ENCODE measurements at regions not wholly inside any gene's neighbourhood (a gene's known extent, or its start where the extent isn't known, plus 50 kb on each side); places are given as distances from the start of the nearest gene placed in this dataset.

DNA sequence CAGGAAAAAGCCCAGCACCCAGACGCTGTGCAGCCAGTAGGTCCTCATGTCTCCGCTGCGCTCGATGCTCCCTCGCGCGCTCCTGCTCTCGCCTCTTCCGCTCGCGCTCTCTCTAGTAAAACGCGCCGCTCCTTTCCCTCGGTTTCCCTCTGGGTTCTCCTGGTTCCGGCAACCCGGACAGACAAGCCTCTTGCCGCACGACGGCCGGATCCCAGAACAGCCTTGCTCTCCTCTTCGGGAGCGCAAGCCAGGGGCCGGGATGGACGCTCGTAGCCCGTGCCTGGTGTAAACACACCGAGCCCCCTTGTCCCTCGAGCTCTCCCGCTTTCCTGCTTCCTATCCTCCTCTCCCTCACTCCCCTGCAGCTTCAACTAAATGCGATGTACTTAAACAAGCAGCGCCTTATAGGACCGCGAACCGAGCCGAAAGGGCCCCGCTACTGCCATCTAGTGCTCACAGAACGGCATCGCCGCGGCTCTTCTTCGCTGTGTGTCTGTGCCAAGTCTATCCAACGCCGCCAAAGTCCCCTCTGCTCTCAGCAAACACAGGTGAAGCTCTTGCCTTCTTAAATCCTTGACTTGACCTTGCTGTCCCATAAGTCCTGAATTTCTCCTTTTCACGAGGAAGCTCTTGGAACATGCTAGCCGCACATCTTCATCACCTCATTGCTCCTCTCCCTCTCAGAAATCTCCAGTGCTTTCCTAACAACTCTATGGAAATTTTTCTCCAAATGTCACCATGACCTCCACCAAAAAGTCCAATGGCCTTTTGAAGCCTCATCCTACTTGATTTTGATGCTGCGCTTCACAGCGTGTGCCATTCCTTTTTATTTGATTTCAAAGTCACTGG lies 1037.2 kb downstream of the IGSF11 start:
- no peak for FAIRE-seq

DNA sequence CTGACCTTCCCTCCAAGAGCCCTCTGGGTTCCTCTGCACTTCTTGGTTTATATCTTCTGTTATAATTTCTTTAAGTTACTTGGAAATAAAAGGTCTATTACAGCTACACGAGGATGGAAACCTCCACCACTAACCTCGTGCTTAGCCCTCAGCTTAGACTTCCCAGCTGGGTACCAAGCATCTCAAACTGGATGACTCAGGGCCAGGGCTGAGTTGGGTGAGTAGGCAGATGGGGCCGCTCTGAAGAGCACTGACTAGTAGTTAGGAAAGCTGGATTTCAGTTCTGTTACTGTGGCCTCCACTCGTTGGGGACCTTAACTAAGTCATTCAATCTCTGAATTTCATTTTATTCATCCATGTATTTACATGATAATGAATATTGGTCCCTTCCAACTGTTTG lies 1036.6 kb downstream of the IGSF11 start:
- FAIRE-seq = no peak

DNA sequence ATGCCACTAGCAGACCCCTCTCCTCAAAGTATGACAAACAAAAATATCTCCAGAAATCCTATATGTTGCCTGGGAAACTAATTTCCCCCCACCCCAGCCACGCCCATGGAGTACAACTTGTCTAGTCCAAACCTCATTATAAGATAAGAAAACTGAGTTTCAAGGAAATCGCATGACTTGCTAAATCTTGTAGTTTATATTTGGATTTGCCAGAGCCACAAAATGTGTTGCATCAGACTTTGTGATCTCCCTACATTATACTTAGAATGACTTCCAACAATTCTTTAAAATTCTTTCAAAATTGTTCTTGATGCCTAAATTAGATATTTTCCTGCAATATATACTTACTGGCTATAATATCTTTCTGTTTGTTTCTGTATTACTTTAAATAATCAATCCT lies 1034.4 kb downstream of the IGSF11 start:
- no peak for FAIRE-seq

- FAIRE-seq = no peak
Measured at GRCh38 chr3:118001380-118001779, 1033.3 kb downstream of the IGSF11 start.

- FAIRE-seq = no peak
Measured at GRCh38 chr3:118011910-118012309, 1022.7 kb downstream of the IGSF11 start.

GRCh38 chr3:118029049-118029448 lies 1005.6 kb downstream of the IGSF11 start:
- no peak for FAIRE-seq

- no peak for FAIRE-seq
Measured at GRCh38 chr3:118036215-118036614, 998.4 kb downstream of the IGSF11 start.

DNA sequence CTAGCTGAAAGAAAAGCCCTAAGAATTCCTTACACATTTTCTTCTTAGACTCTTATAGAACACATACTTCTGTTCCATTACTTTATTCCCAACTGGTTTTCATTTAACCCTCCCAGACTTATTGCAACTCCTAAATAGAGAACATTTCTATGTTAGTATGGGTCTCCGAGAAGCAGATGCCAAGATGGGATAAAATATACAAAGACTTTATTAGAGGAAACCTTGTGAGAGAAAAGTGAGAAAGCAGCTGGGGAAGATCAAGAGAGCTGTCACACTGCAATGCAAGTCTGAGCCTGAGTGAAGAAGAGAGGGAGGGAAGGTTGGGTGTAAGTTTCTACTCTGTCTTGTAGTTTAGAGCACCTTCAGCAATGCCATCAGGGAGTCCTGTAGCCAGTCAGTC lies 979.3 kb downstream of the IGSF11 start:
- no peak for FAIRE-seq

- no peak for FAIRE-seq
Measured at GRCh38 chr3:118057086-118057485, 977.6 kb downstream of the IGSF11 start.

- FAIRE-seq = no peak
Measured at GRCh38 chr3:118059096-118059495, 975.5 kb downstream of the IGSF11 start.

GRCh38 chr3:118067439-118067838 lies 967.2 kb downstream of the IGSF11 start:
- no peak for FAIRE-seq

- FAIRE-seq = no peak
Measured at GRCh38 chr3:118075873-118076272, 958.8 kb downstream of the IGSF11 start.

- no peak for FAIRE-seq
Measured at GRCh38 chr3:118077332-118077731, 957.3 kb downstream of the IGSF11 start.

DNA sequence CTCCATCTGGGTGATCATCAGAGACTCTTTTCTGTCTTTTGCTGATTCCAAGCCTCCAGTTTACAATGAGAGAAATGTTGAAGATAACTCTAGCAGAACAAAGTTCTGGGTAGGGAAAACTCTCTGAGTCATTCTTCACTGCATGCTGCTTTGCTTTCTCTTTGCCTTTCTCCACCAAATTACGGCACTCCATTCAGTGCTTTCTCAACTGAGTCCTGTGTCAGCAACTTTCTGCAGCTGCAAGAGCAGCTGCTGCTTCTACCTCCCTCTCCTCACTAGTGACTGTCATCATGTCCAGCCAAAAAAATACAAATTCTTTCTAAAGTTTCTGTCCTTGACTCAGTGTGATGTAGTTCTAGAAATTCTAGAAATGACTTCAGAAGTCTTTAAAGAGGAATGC lies 953.8 kb downstream of the IGSF11 start:
- no peak for FAIRE-seq

GRCh38 chr3:118088696-118089095 lies 946.0 kb downstream of the IGSF11 start:
- no peak for FAIRE-seq

DNA sequence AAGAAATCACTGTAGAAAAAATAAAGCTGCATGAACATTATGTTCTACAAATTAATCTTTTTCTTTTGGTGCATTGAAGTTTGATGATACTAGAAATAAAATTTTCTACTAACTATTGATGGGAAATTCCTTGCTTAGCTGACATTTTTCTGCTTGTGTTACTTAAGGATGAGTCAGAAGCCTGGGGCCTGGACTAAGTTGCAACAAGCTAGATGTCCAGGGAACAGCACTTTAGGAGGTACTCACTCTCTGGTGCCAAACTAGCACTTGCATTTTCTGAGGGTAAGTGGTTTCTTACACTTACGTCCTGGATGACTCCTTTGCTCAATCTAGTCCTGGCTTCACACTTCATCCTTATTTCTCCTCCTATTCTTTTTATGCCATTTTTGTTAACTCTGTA lies 945.1 kb downstream of the IGSF11 start:
- no peak for FAIRE-seq

DNA sequence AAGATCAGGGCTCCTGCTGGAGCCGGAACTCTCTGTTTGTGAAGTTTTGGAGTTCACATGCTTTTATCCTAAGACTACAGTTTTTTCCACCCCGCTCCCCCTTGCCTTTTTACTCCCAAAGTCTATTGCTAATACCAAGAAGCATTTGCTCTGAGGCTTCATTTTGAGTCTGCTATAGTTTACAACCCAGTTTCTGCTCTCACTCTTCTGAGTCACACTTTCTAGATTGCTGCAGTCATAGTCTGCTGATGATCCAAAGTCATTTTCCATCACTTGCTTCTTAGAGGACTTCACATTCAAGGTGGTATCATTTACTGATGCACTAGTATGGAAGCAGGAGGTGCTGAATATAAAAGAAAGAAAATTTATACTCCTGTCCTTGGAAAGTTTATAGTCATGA lies 937.4 kb downstream of the IGSF11 start:
- no peak for FAIRE-seq

- FAIRE-seq = no peak
Measured at GRCh38 chr3:118097660-118098059, 937.0 kb downstream of the IGSF11 start.

DNA sequence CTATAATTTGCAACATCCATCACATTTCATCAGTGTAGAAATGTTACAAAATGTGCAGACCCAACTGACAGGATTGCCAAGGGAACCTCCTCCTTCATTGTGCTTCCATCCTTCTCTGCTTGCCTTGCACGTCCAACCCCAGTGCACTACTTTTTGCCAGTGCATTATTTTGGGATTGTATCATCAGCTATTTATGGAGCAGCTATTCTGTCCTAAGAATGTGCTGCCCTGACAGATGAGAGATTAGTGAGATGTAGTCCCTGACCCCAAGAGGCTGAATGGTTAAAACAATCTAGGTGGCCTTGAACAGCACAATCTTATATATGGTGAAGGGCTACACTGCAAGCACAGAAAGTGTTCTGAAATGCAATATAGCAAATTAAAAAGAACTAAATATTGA lies 935.8 kb downstream of the IGSF11 start:
- FAIRE-seq = no peak

- FAIRE-seq = no peak
Measured at GRCh38 chr3:118101891-118102290, 932.8 kb downstream of the IGSF11 start.

GRCh38 chr3:118102737-118103136 lies 931.9 kb downstream of the IGSF11 start:
- no peak for FAIRE-seq

GRCh38 chr3:118108201-118108600 lies 926.4 kb downstream of the IGSF11 start:
- no peak for FAIRE-seq

- no peak for FAIRE-seq
Measured at GRCh38 chr3:118108769-118109168, 925.9 kb downstream of the IGSF11 start.

- no peak for FAIRE-seq
Measured at GRCh38 chr3:118110211-118110610, 924.4 kb downstream of the IGSF11 start.

DNA sequence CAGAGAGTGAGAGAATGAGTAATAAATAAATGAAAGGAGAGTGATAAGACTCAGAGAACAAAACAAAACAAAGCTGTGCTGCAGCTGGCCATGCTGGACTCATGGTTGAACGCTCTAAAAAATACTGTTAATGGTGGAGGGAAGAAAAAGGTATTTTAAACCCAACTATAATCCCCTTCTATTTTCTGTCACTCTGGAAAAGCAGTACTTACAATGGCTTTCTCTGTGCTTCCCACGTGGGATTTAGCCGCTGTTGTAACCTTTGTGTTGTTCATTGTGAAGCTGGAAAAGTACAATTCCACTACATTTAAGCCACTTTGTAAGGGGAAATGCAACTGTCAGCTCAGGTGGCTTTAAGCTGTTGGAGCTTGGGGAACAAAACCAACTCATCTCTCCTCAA lies 917.7 kb downstream of the IGSF11 start:
- FAIRE-seq = no peak

Data from colon (tissue), 2 donors.